Left lung (tissue), 4 donors: ENCODE measurements at regions not wholly inside any gene's neighbourhood (a gene's known extent, or its start where the extent isn't known, plus 50 kb on each side); places are given as distances from the start of the nearest gene placed in this dataset.

Experiments used
- ATAC-seq: fragments of 200-7000 bp; cut with Tn5 transposase; one replicate; pipeline ENCODE4 v1.9.1; 2020; ENCODE audit warnings: moderate library complexity
- DNase-seq, 4 donors: peaks; one replicate each; pipeline ENCODE4 v3.0.0-alpha.2; 2013 to 2020
- H3K27ac ChIP-seq, 2 donors: fragments of 200-600 bp; sonication (generic) in 1 of 2; one replicate each; pipeline versions ENCODE4 v1.5.0 to v1.8.0; 2020 to 2021
- H3K27me3 ChIP-seq, 2 donors: fragments of 200-600 bp; sonication (generic) in 1 of 2; one replicate each; pipeline versions ENCODE4 v1.5.0 to v1.8.0; 2020 to 2021
- H3K36me3 ChIP-seq, 2 donors: fragments of 200-600 bp; sonication (generic) in 1 of 2; one replicate each; pipeline versions ENCODE4 v1.5.0 to v1.8.0; 2020 to 2021
- H3K4me1 ChIP-seq, 2 donors: fragments of 200-600 bp; one replicate each; pipeline ENCODE4 v1.8.0; 2021
- H3K4me3 ChIP-seq, 2 donors: fragments of 200-600 bp; sonication (generic) in 1 of 2; one replicate each; pipeline versions ENCODE4 v1.5.0 to v1.8.0; 2020 to 2021; ENCODE audit warnings: mild to moderate bottlenecking in 1 of 2
- H3K9me3 ChIP-seq, 2 donors: fragments of 200-600 bp; sonication (generic) in 1 of 2; one replicate each; pipeline versions ENCODE4 v1.5.0 to v1.8.0; 2020 to 2021
- intact Hi-C, 2 donors: fragments of 100-400 bp; cut with DNase I; formaldehyde crosslinking; loops; one replicate each; pipeline versions ENCODE4 v1.11.2 to v1.14.2; 2022
- TF ChIP-seq, protein P1 (sequence below), 2 donors: fragments of 200-600 bp; sonication (generic) in 1 of 2; IDR thresholded peaks; one replicate each; pipeline versions ENCODE4 v1.5.0 to v1.8.0; 2021; ENCODE audit warnings: antibody characterized with exemption in 2 of 2
- donor health status: DM: no; HTN: yes; CAD: no.
- donor health status: DM: no; HTN: no; CAD: no.

GRCh38 chr17:79541056-79541850 is 69.6 kb downstream of the RBFOX3 start:
- H3K4me3 ChIP-seq = no peak overlapping the region
- H3K27me3 ChIP-seq = peaks cover 0 to 49% of the 10 kb centered on the region in 2 donors
- no peak for ATAC-seq
- no peaks in the 10 kb centered on the region for H3K4me1 ChIP-seq
- H3K27ac ChIP-seq = no peak overlapping the region
- intact Hi-C loops = no loop called here
- no peaks in the 10 kb centered on the region for H3K9me3 ChIP-seq
- TF ChIP-seq, protein P1, sequence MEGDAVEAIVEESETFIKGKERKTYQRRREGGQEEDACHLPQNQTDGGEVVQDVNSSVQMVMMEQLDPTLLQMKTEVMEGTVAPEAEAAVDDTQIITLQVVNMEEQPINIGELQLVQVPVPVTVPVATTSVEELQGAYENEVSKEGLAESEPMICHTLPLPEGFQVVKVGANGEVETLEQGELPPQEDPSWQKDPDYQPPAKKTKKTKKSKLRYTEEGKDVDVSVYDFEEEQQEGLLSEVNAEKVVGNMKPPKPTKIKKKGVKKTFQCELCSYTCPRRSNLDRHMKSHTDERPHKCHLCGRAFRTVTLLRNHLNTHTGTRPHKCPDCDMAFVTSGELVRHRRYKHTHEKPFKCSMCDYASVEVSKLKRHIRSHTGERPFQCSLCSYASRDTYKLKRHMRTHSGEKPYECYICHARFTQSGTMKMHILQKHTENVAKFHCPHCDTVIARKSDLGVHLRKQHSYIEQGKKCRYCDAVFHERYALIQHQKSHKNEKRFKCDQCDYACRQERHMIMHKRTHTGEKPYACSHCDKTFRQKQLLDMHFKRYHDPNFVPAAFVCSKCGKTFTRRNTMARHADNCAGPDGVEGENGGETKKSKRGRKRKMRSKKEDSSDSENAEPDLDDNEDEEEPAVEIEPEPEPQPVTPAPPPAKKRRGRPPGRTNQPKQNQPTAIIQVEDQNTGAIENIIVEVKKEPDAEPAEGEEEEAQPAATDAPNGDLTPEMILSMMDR (IDR thresholded peaks at IDR 0.05) = no peak
- no peak for DNase-seq
- no peaks in the 10 kb centered on the region for H3K36me3 ChIP-seq

GRCh38 chr17:79539944-79540705 is 70.7 kb downstream of the RBFOX3 start:
- DNase-seq = no peak
- intact Hi-C loops = no loop called here
- Histone ChIP-seq H3K4me1 (no peaks in the 10 kb centered on the region), H3K9me3 (no peaks in the 10 kb centered on the region), H3K36me3 (no peaks in the 10 kb centered on the region), H3K27ac (no peak overlapping the region), H3K4me3 (no peak overlapping the region), H3K27me3 (peaks cover 0 to 47% of the 10 kb centered on the region in 2 donors)
- no peak for ATAC-seq
- TF ChIP-seq, protein P1 (IDR thresholded peaks at IDR 0.05) = no peak

DNA sequence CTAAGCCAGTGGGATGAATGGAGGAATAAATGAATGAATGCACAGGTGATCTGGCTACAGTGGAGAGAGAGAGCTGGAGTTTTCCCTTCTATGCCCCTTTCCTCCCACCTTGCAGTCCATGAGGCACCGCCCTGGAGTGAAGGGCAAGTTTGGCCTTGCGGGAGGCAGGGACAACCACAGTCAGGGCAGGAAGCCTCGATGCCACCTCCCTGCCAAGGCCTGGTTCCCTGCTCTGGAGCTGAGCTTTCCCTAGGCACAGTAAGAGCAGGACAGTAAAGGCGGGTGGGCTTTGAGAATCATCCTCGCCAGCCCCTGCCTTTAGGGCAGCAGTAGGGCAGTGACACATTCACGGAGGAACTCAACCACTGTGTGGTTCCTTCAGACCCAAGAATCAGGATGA is 72.6 kb downstream of the RBFOX3 start:
- intact Hi-C loops = no loop called here
- no peaks in the 10 kb centered on the region for H3K9me3 ChIP-seq
- TF ChIP-seq, protein P1 (IDR thresholded peaks at IDR 0.05) = no peak
- no peaks in the 10 kb centered on the region for H3K4me1 ChIP-seq
- H3K27me3 ChIP-seq = peaks cover 0 to 33% of the 10 kb centered on the region in 2 donors
- no peak overlapping the region for H3K4me3 ChIP-seq
- no peaks in the 10 kb centered on the region for H3K36me3 ChIP-seq
- no peak overlapping the region for H3K27ac ChIP-seq
- DNase-seq (no peak), ATAC-seq (no peak)

GRCh38 chr17:79537686-79538085 is 73.2 kb downstream of the RBFOX3 start:
- Histone ChIP-seq H3K4me3 (no peak overlapping the region), H3K9me3 (no peaks in the 10 kb centered on the region), H3K27me3 (peaks cover 0 to 33% of the 10 kb centered on the region in 2 donors), H3K4me1 (no peaks in the 10 kb centered on the region), H3K27ac (no peak overlapping the region), H3K36me3 (no peaks in the 10 kb centered on the region)
- no peak for ATAC-seq
- TF ChIP-seq, protein P1 (IDR thresholded peaks at IDR 0.05) = no peak
- DNase-seq = peak in 1 of 4 donors; percentile 35
- intact Hi-C loops = no loop called here

GRCh38 chr17:79537061-79537460 is 73.8 kb downstream of the RBFOX3 start:
- TF ChIP-seq, protein P1 (IDR thresholded peaks at IDR 0.05) = no peak
- ATAC-seq (no peak), DNase-seq (peak in 1 of 4 donors; percentile 41)
- Histone ChIP-seq H3K9me3 (no peaks in the 10 kb centered on the region), H3K36me3 (no peaks in the 10 kb centered on the region), H3K27ac (no peak overlapping the region), H3K4me3 (no peak overlapping the region), H3K4me1 (no peaks in the 10 kb centered on the region), H3K27me3 (peaks cover 0 to 33% of the 10 kb centered on the region in 2 donors)
- intact Hi-C loops = no loop called here
